ENCODE measurements at regions not wholly inside any gene's neighbourhood (a gene's known extent, or its start where the extent isn't known, plus 50 kb on each side); places are given as distances from the start of the nearest gene placed in this dataset.

DNA sequence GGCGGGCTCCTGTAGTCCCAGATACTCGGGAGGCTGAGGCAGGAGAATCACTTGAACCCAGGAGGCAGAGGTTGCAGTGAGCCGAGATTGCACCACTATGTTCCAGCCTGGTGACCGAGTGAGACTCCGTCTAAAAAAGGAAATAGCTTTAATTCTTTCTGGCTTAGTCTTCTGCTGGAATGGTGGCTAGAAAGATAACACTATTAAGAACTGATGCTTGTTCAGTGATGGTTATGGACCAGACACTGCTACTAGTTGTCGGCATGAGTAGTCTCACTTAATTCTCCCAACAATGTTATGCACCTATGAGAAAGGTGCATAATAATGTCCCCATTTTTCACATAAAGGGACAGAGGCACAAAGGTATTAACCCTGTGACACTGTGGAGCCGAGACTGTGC lies 188.7 kb downstream of the HS3ST3A1 start:
- Histone ChIP-seq H3K9ac (no peak overlapping the region), H3K4me1 (ENCODE audit: insufficient read depth) (peaks cover 57% of the 10 kb centered on the region), H3K4me2 (ENCODE audit: unreplicated experiment) (no peak overlapping the region), H3K9me2 (ENCODE audit: insufficient read depth) (no peaks in the 10 kb centered on the region), H3K27me3 (replicated peaks; ENCODE audit: insufficient read depth) (no peaks in the 10 kb centered on the region), H2AFZ (no peak overlapping the region), H3K4me3 (no peak overlapping the region), H3F3A (ENCODE audit: insufficient read depth) (peaks cover 56% of the 10 kb centered on the region), H3K27ac (no peak overlapping the region), H4K20me1 (ENCODE audit: insufficient read depth) (no peaks in the 10 kb centered on the region), H3K9me3 (ENCODE audit: low read depth) (no peaks in the 10 kb centered on the region), H3K79me2 (ENCODE audit: insufficient read depth) (no peaks in the 10 kb centered on the region), H3K36me3 (ENCODE audit: low read depth) (no peaks in the 10 kb centered on the region)
- TF ChIP-seq EZH2phosphoT487 (IDR thresholded peaks at IDR 0.05; ENCODE audit: insufficient read depth, low read depth), result no peak
- no peak for TF ChIP-seq EZH2 (IDR thresholded peaks at IDR 0.05; ENCODE audit: insufficient read depth, poor library complexity, severe bottlenecking)
- 57 to 59% methylated on average over 7 of the region's 7 CpGs for WGBS, 2 experiments (ENCODE audit: low coverage in 1 of 2, low lambda C conversion rate in 2 of 2, missing lambda C conversion rate in 2 of 2)
- in situ Hi-C loops (cut with MboI), result no loop called here
- peak; percentile 35 for DNase-seq

DNA sequence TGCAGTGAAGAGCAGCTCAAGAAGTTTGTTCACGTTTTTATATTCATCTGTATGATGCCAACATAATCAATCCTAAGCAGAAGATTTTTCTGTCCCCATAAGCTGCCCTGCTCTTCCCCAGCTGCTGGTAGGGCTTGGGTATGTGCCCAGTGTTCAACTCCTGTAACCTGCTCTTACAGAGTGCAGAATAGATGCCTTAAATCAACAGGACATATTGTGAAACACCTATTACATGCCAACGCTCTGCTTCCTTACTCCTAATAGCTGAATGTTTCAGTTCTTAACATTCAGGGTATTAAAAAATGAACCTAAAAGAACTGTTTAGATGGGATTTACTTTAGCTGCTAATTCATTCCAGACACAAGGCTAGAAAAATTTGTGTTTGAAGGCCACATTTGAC lies 190.9 kb downstream of the HS3ST3A1 start:
- Histone ChIP-seq H3K9ac (peak overlapping the region; percentile 25), H4K20me1 (ENCODE audit: insufficient read depth) (no peaks in the 10 kb centered on the region), H2AFZ (peak overlapping the region; percentile 27; the same call in 1 of the 2 replicates), H3K79me2 (ENCODE audit: insufficient read depth) (no peaks in the 10 kb centered on the region), H3K9me3 (ENCODE audit: low read depth) (no peaks in the 10 kb centered on the region), H3F3A (ENCODE audit: insufficient read depth) (peaks cover 44% of the 10 kb centered on the region), H3K27ac (peak overlapping the region; percentile 67), H3K4me2 (ENCODE audit: unreplicated experiment) (peak overlapping the region; percentile 55), H3K4me1 (ENCODE audit: insufficient read depth) (peaks cover 41% of the 10 kb centered on the region), H3K36me3 (ENCODE audit: low read depth) (no peaks in the 10 kb centered on the region), H3K27me3 (replicated peaks; ENCODE audit: insufficient read depth) (no peaks in the 10 kb centered on the region), H3K4me3 (no peak overlapping the region), H3K9me2 (ENCODE audit: insufficient read depth) (no peaks in the 10 kb centered on the region)
- TF ChIP-seq EZH2 (IDR thresholded peaks at IDR 0.05; ENCODE audit: insufficient read depth, poor library complexity, severe bottlenecking), result no peak
- TF ChIP-seq EZH2phosphoT487 (IDR thresholded peaks at IDR 0.05; ENCODE audit: insufficient read depth, low read depth), result no peak
- in situ Hi-C loops (cut with MboI), result no loop called here
- 3 to 6% methylated on average over 2 of the region's 2 CpGs for WGBS, 2 experiments (ENCODE audit: low coverage in 1 of 2, low lambda C conversion rate in 2 of 2, missing lambda C conversion rate in 2 of 2)
- peak; percentile 70 for DNase-seq

DNA sequence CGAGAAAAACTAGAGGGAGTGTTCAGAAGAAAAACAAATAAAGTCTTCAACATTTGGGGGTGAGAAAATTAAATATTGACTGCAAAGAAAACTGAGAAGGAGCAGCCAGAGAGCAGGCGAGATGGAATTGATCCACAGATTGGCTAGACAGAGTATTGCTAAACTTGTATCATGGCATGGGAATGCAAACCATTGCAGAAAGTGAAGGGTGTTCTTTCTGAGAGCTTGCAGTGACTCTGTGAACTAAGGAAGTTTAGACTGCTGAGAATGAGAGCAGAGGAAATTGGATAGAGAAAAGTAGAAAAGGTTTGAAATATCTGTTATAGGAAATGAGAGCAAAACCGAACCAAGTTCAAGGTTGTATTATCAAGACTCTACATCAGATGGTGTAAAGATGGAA lies 191.5 kb downstream of the HS3ST3A1 start:
- DNase-seq, result peak; percentile 35
- H4K20me1 ChIP-seq (ENCODE audit: insufficient read depth), result no peaks in the 10 kb centered on the region
- H2AFZ ChIP-seq, result no peak overlapping the region
- no peaks in the 10 kb centered on the region for H3K79me2 ChIP-seq (ENCODE audit: insufficient read depth)
- no peaks in the 10 kb centered on the region for H3K9me3 ChIP-seq (ENCODE audit: low read depth)
- no peaks in the 10 kb centered on the region for H3K9me2 ChIP-seq (ENCODE audit: insufficient read depth)
- no peaks in the 10 kb centered on the region for H3K27me3 ChIP-seq (replicated peaks; ENCODE audit: insufficient read depth)
- no peak overlapping the region for H3K4me3 ChIP-seq
- no peaks in the 10 kb centered on the region for H3K36me3 ChIP-seq (ENCODE audit: low read depth)
- H3K9ac ChIP-seq, result peak overlapping the region; percentile 25; the same call in 1 of the 2 replicates
- H3K27ac ChIP-seq, result peak overlapping the region; percentile 67
- peak overlapping the region; percentile 55 for H3K4me2 ChIP-seq (ENCODE audit: unreplicated experiment)
- WGBS, 2 experiments (ENCODE audit: low coverage in 1 of 2, low lambda C conversion rate in 2 of 2, missing lambda C conversion rate in 2 of 2), result 61 to 68% methylated on average over 3 of the region's 3 CpGs
- in situ Hi-C loops (cut with MboI), result no loop called here
- TF ChIP-seq EZH2phosphoT487 (IDR thresholded peaks at IDR 0.05; ENCODE audit: insufficient read depth, low read depth), result no peak
- no peak for TF ChIP-seq EZH2 (IDR thresholded peaks at IDR 0.05; ENCODE audit: insufficient read depth, poor library complexity, severe bottlenecking)
- peaks cover 37% of the 10 kb centered on the region for H3F3A ChIP-seq (ENCODE audit: insufficient read depth)
- H3K4me1 ChIP-seq (ENCODE audit: insufficient read depth), result peaks cover 35% of the 10 kb centered on the region

DNA sequence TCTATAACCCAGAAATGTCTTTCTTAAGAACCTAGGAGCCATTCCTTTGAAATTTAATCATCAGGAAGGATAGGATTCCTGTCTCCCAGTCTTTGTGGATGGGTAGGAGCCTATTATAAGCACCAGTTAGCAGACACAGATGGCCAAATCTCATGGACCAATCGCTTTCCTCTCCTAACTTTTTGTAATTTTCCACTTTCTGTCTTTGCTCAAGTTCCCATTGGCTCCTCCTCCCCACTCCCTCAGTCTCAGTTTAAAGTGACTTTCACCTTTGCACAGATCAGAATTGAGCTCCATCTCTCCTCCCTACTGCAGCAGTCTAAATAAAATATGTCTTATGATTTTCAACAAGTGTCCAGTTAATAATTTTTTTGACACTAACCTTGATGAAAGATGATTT lies 192.3 kb downstream of the HS3ST3A1 start:
- H3K36me3 ChIP-seq (ENCODE audit: low read depth), result no peaks in the 10 kb centered on the region
- WGBS, 2 experiments (ENCODE audit: low coverage in 1 of 2, low lambda C conversion rate in 2 of 2, missing lambda C conversion rate in 2 of 2), result 97 to 100% methylated on average over 1 of the region's 1 CpG
- H3K9me2 ChIP-seq (ENCODE audit: insufficient read depth), result no peaks in the 10 kb centered on the region
- in situ Hi-C loops (cut with MboI), result no loop called here
- peaks cover 34% of the 10 kb centered on the region for H3K4me1 ChIP-seq (ENCODE audit: insufficient read depth)
- no peak overlapping the region for H3K9ac ChIP-seq
- no peaks in the 10 kb centered on the region for H4K20me1 ChIP-seq (ENCODE audit: insufficient read depth)
- H3K27ac ChIP-seq, result no peak overlapping the region
- H3K27me3 ChIP-seq (replicated peaks; ENCODE audit: insufficient read depth), result no peaks in the 10 kb centered on the region
- no peak for DNase-seq
- H3K4me3 ChIP-seq, result no peak overlapping the region
- TF ChIP-seq EZH2phosphoT487 (IDR thresholded peaks at IDR 0.05; ENCODE audit: insufficient read depth, low read depth) (no peak), EZH2 (IDR thresholded peaks at IDR 0.05; ENCODE audit: insufficient read depth, poor library complexity, severe bottlenecking) (no peak)
- no peaks in the 10 kb centered on the region for H3K9me3 ChIP-seq (ENCODE audit: low read depth)
- H2AFZ ChIP-seq, result no peak overlapping the region
- H3K79me2 ChIP-seq (ENCODE audit: insufficient read depth), result no peaks in the 10 kb centered on the region
- no peak overlapping the region for H3K4me2 ChIP-seq (ENCODE audit: unreplicated experiment)
- H3F3A ChIP-seq (ENCODE audit: insufficient read depth), result peaks cover 37% of the 10 kb centered on the region

DNA sequence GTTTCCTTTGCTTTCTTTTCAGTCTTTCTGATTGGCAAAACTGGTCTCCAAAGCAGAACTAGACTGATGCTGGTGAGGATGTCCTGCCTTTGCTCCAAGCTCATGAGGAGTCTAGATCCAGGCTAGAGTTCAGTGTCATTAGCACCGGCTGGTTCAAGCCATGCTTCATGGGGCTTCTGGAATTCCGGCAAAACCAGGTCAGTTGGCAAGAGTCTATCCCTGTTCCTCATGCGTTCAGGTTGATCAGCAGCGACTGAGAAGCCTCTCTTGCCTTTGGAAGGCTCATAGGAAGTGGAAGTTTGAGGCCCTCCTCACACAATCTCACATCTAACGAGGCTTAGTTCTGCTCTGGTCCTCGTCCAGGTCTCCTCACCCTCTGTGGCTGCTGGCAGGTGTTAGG lies 194.3 kb downstream of the HS3ST3A1 start:
- H3K9me2 ChIP-seq (ENCODE audit: insufficient read depth), result no peaks in the 10 kb centered on the region
- 96% methylated on average over 6 of the region's 6 CpGs for WGBS, 2 experiments (ENCODE audit: low coverage in 1 of 2, low lambda C conversion rate in 2 of 2, missing lambda C conversion rate in 2 of 2)
- H3K79me2 ChIP-seq (ENCODE audit: insufficient read depth), result no peaks in the 10 kb centered on the region
- no peak for DNase-seq
- no peak overlapping the region for H3K9ac ChIP-seq
- H3K27ac ChIP-seq, result no peak overlapping the region
- H3F3A ChIP-seq (ENCODE audit: insufficient read depth), result peaks cover 31% of the 10 kb centered on the region
- H3K36me3 ChIP-seq (ENCODE audit: low read depth), result no peaks in the 10 kb centered on the region
- H3K9me3 ChIP-seq (ENCODE audit: low read depth), result no peaks in the 10 kb centered on the region
- H3K4me3 ChIP-seq, result no peak overlapping the region
- peaks cover 28% of the 10 kb centered on the region for H3K4me1 ChIP-seq (ENCODE audit: insufficient read depth)
- H4K20me1 ChIP-seq (ENCODE audit: insufficient read depth), result no peaks in the 10 kb centered on the region
- TF ChIP-seq EZH2 (IDR thresholded peaks at IDR 0.05; ENCODE audit: insufficient read depth, poor library complexity, severe bottlenecking) (no peak), EZH2phosphoT487 (IDR thresholded peaks at IDR 0.05; ENCODE audit: insufficient read depth, low read depth) (no peak)
- H2AFZ ChIP-seq, result no peak overlapping the region
- H3K27me3 ChIP-seq (replicated peaks; ENCODE audit: insufficient read depth), result no peaks in the 10 kb centered on the region
- no peak overlapping the region for H3K4me2 ChIP-seq (ENCODE audit: unreplicated experiment)
- in situ Hi-C loops (cut with MboI), result no loop called here

All from GM23248 (cell line).